EL (cell line): ENCODE measurements at regions not wholly inside any gene's neighbourhood (a gene's known extent, or its start where the extent isn't known, plus 50 kb on each side); places are given as distances from the start of the nearest gene placed in this dataset.

Experiments used
- DNase-seq: peaks from one replicate; pipeline ENCODE4 v3.0.0-alpha.2; 2016

- no peak for DNase-seq
These were observed 561.6 kb downstream of the RERGL start for GRCh38 chr12:17528394-17528793.

GRCh38 chr12:17527021-17527420 is 563.0 kb downstream of the RERGL start:
- DNase-seq = no peak

- DNase-seq = no peak
These were observed 578.6 kb downstream of the RERGL start for GRCh38 chr12:17511369-17511768.

GRCh38 chr12:17507336-17507735 is 582.7 kb downstream of the RERGL start:
- no peak for DNase-seq

- DNase-seq = no peak
These were observed 586.3 kb downstream of the RERGL start for GRCh38 chr12:17503742-17504141.

GRCh38 chr12:17489452-17489851 is 600.5 kb downstream of the RERGL start:
- DNase-seq = no peak

GRCh38 chr12:17478908-17479673 is 610.9 kb downstream of the RERGL start:
- DNase-seq = no peak

- DNase-seq = no peak
These were observed 619.5 kb downstream of the RERGL start for GRCh38 chr12:17470460-17470859.

- no peak for DNase-seq
These were observed 630.8 kb downstream of the RERGL start for GRCh38 chr12:17459214-17459613.

- no peak for DNase-seq
These were observed 633.5 kb downstream of the RERGL start for GRCh38 chr12:17456486-17456885.

- no peak for DNase-seq
These were observed 651.9 kb downstream of the RERGL start for GRCh38 chr12:17438141-17438540.

- DNase-seq = no peak
These were observed 673.2 kb downstream of the RERGL start for GRCh38 chr12:17416748-17417147.

GRCh38 chr12:17414596-17414995 is 675.4 kb downstream of the RERGL start:
- no peak for DNase-seq

- DNase-seq = no peak
These were observed 678.3 kb downstream of the RERGL start for GRCh38 chr12:17411662-17412061.

GRCh38 chr12:17388679-17389078 is 701.3 kb downstream of the RERGL start:
- DNase-seq = no peak

GRCh38 chr12:17383321-17383720 is 706.7 kb downstream of the RERGL start:
- no peak for DNase-seq

GRCh38 chr12:17381211-17381610 is 708.8 kb downstream of the RERGL start:
- DNase-seq = no peak

GRCh38 chr12:17372508-17372907 is 717.5 kb downstream of the RERGL start:
- DNase-seq = no peak

- DNase-seq = no peak
These were observed 718.3 kb downstream of the RERGL start for GRCh38 chr12:17371491-17372215.

- no peak for DNase-seq
These were observed 719.4 kb downstream of the RERGL start for GRCh38 chr12:17370621-17371020.

GRCh38 chr12:17369556-17369955 is 720.4 kb downstream of the RERGL start:
- no peak for DNase-seq

- no peak for DNase-seq
These were observed 728.8 kb downstream of the RERGL start for GRCh38 chr12:17361224-17361623.

- no peak for DNase-seq
These were observed 731.2 kb downstream of the RERGL start for GRCh38 chr12:17358835-17359234.

GRCh38 chr12:17357396-17357795 is 732.6 kb downstream of the RERGL start:
- DNase-seq = no peak

GRCh38 chr12:17352164-17352563 is 737.8 kb downstream of the RERGL start:
- no peak for DNase-seq
